ENCODE measurements at regions not wholly inside any gene's neighbourhood (a gene's known extent, or its start where the extent isn't known, plus 50 kb on each side); places are given as distances from the start of the nearest gene placed in this dataset.

DNA sequence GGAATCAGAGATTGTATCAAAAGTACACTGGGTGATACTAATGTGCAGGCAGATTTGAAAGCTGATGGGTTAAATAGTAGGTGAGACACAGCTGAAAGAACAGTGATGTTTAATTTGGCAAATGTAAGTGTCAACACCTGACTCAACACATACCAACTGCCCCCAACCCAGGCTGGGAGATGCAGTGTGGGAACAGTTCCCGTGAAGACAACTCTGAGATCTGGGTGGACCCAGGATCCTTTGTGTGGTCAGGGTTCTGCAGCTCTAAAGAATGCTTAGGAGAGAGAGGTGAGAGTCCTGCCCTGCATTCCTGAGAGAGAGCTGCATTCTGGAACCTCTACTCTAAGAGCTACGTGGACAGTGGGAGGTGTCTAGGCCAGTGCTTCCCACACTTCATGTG, 479.7 kb downstream of the RPS24 start:
- DNase-seq (ENCODE audit: low read depth in 2 of 2): no peak

DNA sequence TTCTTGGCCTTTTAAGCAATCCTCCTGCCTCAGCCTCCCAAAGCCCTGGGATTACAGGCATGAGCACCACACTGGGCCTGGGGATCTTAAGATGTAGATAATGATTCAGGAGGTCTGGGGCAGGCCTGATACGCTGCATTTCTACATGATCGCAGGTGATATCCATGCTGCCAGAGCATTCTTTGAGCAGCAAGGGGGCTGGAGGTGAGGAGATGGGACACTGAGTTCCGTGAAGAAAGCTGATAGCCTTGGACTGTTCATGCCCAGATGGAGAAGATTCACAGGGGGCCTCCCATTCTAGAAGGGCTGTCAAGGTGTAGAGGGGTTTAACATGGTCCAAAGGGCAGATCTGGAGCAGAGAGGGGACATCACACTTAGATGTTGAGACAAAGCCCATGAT, 480.3 kb downstream of the RPS24 start:
- DNase-seq (ENCODE audit: low read depth in 2 of 2): no peak

DNA sequence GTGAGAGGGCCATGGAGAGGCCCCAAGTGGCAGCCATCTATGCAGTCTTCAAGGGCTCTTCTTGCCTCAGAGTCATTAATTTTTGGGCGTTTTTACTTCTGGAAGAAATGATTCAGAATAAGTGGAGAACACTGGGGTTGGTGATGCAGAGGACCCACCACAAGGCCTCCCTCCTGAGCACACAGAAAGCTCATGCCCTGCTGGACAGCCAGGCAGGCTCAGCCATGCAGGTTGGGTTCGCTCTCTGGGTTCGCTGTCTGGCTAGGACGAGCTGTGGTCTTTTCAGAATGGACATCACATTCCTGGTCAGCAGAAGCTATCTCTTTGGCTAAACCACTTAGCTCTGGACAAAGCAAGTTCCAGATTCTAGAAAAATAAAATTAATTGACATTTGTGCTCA, 480.8 kb downstream of the RPS24 start:
- no peak for DNase-seq (ENCODE audit: low read depth in 2 of 2)

DNA sequence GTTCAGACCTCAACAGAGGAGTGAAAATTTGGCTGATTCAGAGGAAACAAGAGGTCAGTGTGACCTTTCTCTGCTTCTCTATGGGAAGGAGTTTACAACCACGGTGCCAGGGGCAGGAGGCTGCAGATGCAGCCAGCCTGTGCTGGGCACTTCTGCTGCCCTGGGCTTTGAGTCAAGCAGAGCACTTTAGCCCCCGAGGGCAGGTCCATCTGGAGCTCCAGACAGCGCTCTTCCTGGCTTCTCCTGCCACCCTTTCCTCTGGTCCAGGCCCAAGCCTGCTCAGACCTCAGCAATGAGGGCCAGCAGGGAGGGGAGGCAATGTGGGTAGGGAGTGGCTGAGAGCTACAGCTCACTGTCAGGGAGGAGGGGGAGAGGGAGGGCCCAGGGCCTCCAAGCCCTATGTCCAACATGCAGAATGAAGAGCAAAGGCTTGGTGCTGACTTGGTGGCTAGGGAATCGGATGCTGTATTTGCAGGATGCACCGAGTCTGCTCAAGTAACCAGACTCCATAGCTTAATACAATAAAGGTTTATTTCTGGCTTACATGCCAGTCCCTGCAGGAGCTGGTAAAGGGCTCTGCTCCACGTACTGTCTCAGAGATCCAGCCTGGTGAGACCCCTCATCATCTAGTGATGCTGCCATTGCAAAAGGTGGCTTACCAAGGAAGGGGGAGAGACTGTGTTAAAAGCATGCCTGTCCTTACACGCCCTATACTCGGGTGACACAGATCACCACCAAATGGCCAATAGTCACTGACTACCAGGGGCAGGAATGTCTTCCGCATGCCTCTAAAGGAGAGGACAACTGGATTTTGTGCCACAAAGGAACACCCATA, 481.6 kb downstream of the RPS24 start:
- no peak for DNase-seq (ENCODE audit: low read depth in 2 of 2)

DNA sequence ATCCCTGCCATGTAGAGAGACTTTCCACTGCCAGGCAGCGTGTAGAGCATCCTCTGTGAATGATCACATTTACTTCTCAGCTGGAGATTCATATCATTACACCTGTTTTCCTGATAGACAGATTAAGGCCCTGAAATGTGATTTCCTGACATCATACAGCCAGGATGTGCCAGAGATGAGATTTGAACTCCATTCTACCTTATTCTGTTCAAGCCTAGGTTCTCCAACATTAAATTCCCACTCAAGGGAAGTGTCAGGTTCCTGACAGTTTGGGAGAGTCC, 482.1 kb downstream of the RPS24 start:
- no peak for DNase-seq (ENCODE audit: low read depth in 2 of 2)

DNA sequence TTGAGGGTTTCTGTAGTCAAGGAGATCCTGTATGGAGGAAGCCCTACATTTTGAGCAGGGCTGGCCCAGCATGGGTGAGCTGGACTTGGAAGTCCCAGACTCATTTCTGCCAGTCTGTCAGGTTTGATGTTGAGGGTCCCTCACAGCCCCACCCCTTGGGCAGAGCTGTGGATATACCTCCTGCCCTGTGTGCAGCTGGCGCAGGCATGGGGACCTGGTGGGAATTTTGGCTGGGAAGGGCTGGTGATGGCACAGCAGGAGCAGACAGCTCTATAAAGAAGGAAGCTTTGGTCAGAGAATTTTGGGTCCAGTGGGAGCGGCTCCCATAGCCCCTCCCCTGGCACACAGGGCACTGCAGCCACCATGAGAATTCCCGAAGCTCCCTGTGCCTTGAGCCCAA, 482.6 kb downstream of the RPS24 start:
- DNase-seq (ENCODE audit: low read depth in 2 of 2): no peak

DNA sequence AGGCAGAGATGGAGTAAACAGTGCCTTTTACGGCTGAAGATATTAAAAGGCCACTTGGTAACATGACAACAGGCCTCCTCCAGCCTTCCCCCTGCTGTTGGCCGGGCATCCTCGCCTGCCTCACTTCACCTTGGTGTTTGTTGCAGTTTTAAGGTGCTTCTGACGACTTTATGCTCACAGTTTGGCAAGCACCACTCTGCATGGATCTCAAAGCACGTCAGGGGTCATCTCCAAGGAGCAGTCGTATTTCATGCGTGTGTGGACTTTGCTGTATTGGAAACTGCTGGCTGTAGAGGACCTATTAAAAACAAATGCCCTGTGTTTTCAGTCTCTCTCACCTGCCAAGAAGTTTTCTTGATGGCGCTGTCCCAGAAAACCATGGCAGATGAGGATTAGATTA, 483.1 kb downstream of the RPS24 start:
- DNase-seq (ENCODE audit: low read depth in 2 of 2): no peak

DNA sequence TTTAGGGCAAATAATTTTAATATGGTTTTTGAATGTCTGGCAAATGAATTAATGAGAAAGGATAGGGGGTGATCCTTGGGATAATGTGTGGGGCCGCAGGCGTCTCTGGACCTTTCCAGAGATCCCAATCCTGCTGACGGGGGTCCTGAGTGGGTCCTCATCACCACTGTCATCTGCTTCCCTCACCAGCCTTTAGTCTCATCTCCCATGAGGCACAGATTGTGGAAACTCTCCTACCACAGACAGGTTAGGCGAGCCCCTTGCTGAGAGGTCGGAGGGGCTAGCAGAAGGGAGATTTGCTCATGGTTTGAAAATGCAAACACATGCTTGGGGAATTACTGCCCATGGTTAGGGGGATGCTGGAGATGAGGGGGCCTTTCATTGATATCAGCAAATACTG, 484.6 kb downstream of the RPS24 start:
- DNase-seq (ENCODE audit: low read depth in 2 of 2): no peak

DNA sequence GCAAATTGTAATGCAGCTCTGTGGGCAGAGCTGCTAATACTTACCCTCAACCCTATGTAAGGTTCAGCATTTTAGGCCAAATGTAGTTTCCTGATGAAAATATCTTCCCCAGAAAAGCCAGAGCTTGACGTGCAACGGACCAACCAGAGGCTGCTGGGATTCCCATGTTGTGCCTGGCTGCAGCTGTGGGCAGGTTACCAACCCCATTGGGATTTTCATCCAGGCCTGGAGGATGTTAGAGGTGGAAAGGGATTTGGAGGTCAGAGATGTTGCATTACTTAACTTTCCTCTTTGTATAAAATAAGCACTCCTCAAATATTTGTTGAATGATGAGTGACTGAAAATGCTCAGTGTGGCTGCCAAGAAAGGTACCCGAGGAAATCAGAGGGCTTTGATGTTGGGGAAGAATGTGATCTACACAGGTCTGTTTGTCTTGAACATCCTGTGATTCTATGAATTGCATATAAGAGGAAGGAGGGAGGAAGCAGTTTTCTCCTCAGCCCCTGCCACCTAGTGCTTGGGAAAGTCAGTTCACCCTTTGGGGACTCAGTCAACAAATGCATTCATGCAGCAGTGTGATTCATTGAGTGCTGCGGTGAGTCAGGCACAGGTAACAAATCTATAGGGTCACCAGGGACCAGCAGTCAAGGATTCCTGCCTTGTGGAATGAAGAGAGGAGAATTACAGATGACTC, 487.2 kb downstream of the RPS24 start:
- no peak for DNase-seq (ENCODE audit: low read depth in 2 of 2)

DNA sequence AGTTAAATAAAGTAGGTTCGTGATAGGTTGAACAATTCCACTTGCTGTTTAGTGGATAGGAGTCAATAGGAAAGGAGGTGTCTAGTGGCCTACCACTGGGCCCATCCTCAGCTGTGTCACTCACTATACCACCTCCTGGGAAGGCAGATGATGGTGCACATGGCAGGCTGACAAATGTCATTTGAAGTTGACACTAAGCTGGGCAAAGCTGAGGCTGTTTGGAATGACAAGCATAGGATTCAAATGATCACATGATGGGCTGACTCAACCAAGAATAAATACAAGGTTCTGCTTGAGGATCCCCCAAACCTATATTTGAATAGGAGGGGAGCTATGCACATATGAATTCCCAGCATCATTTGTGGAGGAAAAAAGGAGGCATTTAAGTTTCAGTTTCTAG, 489.8 kb downstream of the RPS24 start:
- no peak for DNase-seq (ENCODE audit: low read depth in 2 of 2)

DNA sequence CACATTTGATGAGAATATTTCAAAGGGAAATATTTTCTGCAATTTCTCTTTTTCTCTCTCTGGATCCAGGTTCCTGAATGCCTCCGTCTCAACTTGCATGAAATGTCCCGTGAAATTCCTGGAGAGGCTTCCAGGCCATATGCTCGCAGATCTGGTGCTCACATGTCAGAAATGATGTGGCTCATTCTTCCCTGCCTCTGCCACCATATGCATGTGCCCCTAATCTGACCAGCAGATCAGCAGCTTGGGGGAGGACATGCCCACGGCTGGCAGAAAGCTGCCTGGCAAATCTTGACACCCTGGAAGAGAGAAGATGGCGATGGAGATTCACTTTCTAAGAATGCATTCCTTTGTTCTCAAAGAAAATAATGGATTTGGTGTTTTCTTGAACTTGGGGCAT, 490.7 kb downstream of the RPS24 start:
- DNase-seq (ENCODE audit: low read depth in 2 of 2): no peak

DNA sequence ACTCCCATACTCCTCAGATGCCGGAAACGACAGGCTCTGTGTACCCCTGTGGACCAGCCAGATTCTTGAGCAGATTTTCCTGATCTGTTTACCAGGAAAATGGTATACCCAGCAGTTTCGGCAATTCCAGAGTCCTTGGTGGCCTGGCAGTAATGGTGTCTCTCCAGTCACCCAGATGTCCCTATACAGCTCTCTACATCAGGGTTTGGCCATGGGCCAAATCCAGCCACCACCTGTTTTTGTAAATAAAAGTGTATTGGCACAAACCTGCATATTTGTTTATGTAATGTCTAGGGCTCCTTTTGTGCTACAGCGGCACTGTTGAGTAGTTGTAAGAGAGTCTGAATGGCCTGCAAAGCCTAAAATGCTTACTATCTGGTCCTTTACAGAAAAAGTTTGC, 491.3 kb downstream of the RPS24 start:
- DNase-seq (ENCODE audit: low read depth in 2 of 2): no peak

DNA sequence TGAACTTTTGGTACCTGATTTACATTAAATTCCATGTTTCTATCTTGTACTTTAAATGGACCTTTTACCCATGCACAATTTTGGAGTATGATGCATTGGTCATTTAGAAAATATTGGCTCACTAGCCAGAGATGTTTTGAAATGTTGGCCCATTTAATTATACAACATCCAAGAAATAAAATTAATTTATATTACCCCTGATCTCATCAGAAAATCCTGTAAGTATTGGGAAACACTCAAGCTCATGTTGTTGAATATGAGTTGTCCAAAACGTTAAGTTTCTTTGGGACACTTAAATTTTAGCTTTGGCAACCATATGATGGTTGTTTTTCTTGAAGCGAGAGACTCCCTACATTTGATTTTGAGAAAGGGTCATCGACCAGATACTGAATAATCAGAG, 492.7 kb downstream of the RPS24 start:
- DNase-seq (ENCODE audit: low read depth in 2 of 2): no peak

DNA sequence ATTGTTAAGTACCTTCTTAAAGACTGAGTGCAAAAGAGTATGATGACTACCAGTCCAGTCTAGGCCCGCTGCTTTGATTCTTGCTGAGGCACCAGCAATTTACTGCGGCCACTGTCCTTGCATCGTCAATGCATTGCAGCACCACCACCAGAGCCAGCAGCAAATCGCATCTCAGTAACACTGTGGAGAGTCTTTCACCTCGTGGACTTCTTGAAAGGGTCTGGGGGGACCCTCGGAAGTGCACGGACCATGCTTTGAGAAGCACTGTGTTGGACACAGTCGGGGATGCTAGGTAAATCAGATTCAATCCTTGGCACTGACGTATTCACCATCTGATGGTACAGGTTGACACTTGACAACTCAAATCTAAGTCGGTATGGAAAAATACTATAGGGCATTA, 493.6 kb downstream of the RPS24 start:
- no peak for DNase-seq (ENCODE audit: low read depth in 2 of 2)

DNA sequence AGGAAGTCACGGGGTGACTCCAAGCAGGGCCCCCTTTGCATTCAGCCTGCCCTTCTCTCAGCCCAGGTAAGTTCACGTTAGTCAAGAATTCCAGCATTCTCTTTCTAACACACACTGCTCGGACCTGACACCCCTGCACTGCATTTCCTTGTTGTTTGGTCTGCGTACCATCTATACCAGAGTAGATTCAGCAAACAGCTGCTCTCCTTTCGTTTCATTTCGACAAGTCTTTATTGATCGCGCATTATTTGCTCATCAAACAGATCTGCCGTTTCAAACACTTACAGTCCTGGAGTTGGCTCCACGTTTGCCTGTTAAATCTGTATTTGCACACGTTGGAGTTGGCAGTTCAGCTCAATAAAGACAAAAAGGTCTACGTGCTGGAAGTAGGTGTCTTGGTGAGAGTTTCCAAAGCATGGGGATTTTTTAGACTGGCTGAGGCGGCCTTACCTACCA, 495.1 kb downstream of the RPS24 start:
- no peak for DNase-seq (ENCODE audit: low read depth in 2 of 2)

DNA sequence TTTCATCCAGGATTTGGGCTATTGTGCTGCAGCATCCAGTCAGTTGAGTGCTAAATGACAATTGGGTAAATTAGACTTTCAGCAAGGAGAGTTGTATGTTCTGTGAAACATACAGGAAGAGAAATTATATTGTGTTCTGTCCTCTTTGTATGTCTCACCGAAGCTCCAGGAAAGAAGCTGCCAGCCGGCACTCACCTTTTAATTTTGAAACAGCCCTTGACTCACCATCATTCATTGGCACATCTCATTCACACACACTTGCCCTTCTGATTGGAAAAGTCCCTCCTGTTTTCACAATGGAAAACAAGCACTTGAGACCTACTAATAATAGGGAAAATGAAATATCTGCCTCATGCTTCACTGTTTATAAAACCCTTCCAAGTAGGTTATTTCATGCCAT, 495.6 kb downstream of the RPS24 start:
- DNase-seq (ENCODE audit: low read depth in 2 of 2): no peak

DNA sequence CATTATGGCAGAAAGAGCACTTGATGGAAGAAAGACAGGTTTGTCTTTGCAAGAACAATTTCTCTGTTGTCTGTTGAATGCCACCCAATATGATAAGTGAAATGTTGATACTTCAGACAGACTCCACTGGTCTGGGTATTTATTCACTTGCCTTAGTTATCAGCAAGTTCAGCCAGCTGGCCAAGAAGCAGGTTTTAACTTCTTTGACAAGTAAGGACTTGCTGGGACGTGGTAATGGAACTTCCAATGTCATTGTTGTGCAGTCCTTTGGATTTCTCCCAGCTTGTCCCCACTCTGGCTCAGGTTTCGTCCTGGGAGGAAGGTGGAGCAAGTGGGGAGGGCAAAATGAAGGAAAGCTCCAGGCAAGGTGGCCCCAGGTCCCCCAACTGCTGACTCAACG, 497.4 kb downstream of the RPS24 start:
- no peak for DNase-seq (ENCODE audit: low read depth in 2 of 2)

DNA sequence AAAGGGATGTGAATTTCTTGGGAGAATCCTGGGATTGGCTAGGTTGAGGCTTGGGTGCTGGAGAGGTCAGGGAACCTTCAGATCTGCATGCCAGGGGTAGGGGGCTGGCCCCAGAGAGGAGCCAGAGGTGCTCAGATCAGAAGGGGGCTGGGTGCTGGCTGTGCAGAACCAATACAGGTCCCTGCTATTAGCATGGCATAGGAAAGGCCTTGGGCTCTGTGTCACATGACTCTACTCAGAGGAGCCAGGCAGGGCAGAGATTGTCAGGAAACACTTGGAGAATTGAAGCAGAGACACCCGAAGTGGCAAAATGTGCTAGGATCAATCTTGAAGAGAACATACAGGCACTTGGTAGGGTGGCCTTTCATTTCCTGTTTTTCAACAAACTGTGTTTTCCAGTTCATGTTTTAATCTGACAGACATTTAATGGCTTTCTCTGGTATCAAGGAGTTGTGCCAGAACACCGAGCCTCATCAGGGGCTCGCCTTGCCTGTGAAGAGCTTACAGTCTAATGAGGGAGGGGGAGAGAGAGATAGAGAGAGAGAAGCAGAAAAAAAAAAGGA, 498.9 kb downstream of the RPS24 start:
- DNase-seq (ENCODE audit: low read depth in 2 of 2): no peak

DNA sequence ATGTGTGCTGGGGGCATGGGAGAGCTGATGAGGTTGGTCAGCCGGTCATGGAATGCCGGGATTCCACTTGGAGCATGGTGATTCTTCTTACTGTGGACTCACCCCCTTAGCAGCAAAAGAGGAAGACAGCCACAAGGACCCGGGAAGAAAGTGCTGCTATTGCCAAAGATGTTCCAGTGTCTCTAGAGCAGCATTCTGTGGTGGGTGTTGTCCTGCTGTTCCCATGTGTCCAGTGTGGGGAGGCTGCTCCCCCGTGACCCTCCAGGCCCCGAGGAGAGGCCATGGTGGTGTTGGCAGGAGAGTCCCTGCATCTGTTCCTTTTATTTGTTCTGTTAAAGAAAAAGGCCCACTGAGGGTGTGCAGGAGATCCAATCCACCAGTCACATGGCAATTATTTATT, 499.4 kb downstream of the RPS24 start:
- DNase-seq (ENCODE audit: low read depth in 2 of 2): no peak

DNA sequence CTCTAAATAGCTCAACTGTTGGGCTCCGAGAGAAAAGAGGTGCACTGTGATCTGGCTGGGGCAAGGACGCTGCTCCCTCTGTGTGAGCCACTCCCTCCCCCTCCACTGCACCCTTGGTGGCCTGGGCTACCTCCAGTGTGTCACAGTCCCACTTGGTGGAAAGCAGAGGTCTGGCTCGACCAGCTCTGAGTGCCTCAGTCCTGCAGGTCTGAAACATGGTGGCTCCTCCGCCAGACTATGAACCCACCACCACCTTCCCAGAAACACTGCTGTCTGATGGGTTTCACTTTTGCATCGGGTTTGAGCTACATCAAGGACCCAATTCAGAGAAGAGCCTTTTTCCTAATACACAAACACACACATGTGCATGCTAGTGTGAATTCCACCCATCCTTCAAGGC, 500.1 kb downstream of the RPS24 start:
- DNase-seq (ENCODE audit: low read depth in 2 of 2): no peak

DNA sequence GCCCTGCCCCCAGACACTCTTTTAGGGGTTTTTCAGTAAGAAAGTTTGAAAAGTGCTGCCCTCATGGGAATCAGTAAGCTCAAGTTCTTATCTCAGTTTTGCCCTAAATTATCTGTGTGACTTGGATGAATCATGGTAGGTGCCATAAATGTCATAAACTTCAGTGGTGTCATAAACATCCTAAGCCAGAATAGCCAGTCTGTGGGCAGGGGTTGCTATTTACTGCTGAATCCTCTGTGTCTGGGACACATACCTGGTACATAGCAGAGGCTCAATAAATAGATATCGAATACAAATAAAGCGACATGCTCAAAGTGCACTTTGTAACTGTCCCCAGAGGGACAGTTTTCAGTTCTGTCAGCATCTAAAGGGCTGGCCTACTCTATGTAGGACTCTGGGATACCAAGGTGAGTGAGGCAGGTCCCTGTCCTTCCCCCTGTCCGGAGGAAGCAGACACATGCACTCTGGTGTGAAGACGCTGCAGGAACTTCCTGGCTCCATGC, 502.1 kb downstream of the RPS24 start:
- DNase-seq (ENCODE audit: low read depth in 2 of 2): no peak

DNA sequence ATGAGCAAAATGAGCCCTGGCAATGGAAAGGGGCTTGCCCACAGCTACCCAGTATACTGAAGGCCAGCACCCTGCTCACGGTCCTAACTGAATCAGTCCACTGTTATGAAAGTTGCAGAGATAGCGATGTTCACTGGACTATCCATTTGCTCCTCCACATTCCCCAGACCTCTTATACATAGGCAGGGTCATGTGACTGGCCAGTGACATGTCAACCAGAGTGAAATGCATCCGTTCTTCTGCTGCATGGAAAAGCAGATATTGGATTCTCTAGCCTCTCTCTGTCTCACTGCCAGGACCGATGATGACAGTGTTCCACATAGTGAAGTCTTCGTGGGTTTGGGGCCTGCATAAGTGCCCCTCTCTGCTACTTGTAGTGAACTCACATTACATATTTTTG, 503.4 kb downstream of the RPS24 start:
- DNase-seq (ENCODE audit: low read depth in 2 of 2): no peak

DNA sequence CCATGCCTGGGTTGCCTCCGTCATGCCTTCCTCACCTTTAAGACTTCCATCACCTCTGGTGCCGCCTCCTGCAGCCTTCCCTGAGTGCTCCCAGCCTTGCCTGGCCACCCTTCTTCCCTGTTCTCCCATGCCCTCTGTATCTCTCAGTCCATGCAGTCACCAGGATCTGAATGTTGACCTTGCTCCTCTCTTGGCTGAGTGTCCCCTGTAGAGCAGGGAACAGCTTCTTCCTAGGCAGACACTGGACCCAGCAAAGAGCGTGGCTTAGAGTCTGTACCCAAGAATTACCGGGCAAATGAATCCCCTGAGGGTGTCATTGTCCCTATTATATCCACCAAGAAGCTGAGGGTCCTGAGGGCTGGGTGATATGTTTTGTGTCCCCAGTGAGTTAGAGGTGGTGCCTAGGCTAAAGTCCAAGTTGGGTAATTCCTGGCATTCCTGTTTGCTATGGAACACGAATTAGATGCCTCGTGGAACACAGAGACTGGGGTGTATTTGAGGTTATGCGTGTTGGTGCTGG, 505.6 kb downstream of the RPS24 start:
- DNase-seq (ENCODE audit: low read depth in 2 of 2): no peak
